ENCODE measurements at regions not wholly inside any gene's neighbourhood (a gene's known extent, or its start where the extent isn't known, plus 50 kb on each side); places are given as distances from the start of the nearest gene placed in this dataset.
"Not testable (repeated sequence)": the region's sequence is repeated elsewhere in the genome, so short reads cannot be mapped to it uniquely, and the experiment has no call there.

DNA sequence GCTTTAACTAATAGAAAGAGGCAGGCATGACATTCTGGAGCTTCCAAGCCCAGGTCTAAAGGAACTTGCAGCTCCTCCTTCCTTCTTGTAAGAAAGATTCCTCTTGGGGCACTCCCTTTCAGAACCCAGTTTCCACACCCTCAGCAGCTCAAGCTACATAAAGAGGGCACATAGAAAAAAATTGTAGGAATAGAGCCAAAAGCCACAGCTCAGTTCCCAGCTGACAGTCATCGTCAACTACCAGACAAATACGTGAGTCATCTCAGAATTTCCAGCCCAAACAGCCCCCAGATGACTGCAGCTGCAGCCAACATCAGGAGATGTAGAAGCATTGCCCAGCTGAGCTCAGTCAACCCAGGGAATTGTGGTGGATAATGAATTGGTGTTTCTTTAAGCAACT, 349.8 kb upstream of the ARID1B start:
- TF ChIP-seq CTCF (IDR thresholded peaks at IDR 0.05; ENCODE audit: low read depth, low read length), result no peak
- H3K27me3 ChIP-seq (ENCODE audit: insufficient read depth, low read depth, severe bottlenecking), result no peaks in the 10 kb centered on the region
- no peak overlapping the region for H3K4me3 ChIP-seq (ENCODE audit: low read depth, low read length)
- no peaks in the 10 kb centered on the region for H3K36me3 ChIP-seq
- no peak for DNase-seq
- H3K9me3 ChIP-seq (ENCODE audit: severe bottlenecking), result peaks cover 11% of the 10 kb centered on the region
- H3K27ac ChIP-seq, result no peak overlapping the region

GRCh38 chr6:156425359-156426020, 351.7 kb upstream of the ARID1B start:
- DNase-seq, result no peak

DNA sequence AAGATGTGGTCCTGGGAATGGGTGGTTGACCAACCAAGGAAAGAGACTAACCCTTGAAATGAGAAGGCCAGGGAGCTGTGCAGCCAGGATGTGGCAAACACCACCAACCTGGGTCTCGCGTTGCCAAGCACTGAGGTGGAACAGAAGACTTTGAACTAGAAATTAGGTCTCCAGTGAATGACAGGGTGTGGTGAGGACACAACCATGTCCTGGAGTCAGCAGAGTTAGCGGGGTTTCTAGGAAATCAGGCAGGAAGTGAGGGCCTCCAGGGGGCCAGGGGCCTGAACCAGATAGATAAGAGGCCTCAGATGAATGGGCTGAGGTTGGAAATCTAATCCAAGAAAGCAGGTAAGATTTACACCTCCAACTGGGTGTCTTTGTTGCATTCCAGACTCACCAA, 353.3 kb upstream of the ARID1B start:
- no peak for TF ChIP-seq CTCF (IDR thresholded peaks at IDR 0.05; ENCODE audit: low read depth, low read length)
- no peak overlapping the region for H3K27ac ChIP-seq

More at GRCh38 chr6:156425359-156426020, 351.7 kb upstream of the ARID1B start:
- Histone ChIP-seq H3K27me3 (ENCODE audit: insufficient read depth, low read depth, severe bottlenecking) (no peaks in the 10 kb centered on the region), H3K27ac (no peak overlapping the region), H3K9me3 (ENCODE audit: severe bottlenecking) (peaks cover 22% of the 10 kb centered on the region), H3K36me3 (no peaks in the 10 kb centered on the region), H3K4me3 (ENCODE audit: low read depth, low read length) (no peak overlapping the region)
- TF ChIP-seq CTCF (IDR thresholded peaks at IDR 0.05; ENCODE audit: low read depth, low read length), result no peak

GRCh38 chr6:156423075-156423474, 354.1 kb upstream of the ARID1B start:
- Histone ChIP-seq H3K27ac (no peak overlapping the region), H3K36me3 (no peaks in the 10 kb centered on the region), H3K4me3 (ENCODE audit: low read depth, low read length) (no peak overlapping the region), H3K27me3 (ENCODE audit: insufficient read depth, low read depth, severe bottlenecking) (no peaks in the 10 kb centered on the region), H3K9me3 (ENCODE audit: severe bottlenecking) (peaks cover 22% of the 10 kb centered on the region)
- no peak for DNase-seq
- no peak for TF ChIP-seq CTCF (IDR thresholded peaks at IDR 0.05; ENCODE audit: low read depth, low read length)

More for the DNA sequence above, 353.3 kb upstream of the ARID1B start:
- DNase-seq, result no peak
- H3K36me3 ChIP-seq, result no peaks in the 10 kb centered on the region
- H3K4me3 ChIP-seq (ENCODE audit: low read depth, low read length), result no peak overlapping the region
- peaks cover 22% of the 10 kb centered on the region for H3K9me3 ChIP-seq (ENCODE audit: severe bottlenecking)
- no peaks in the 10 kb centered on the region for H3K27me3 ChIP-seq (ENCODE audit: insufficient read depth, low read depth, severe bottlenecking)

DNA sequence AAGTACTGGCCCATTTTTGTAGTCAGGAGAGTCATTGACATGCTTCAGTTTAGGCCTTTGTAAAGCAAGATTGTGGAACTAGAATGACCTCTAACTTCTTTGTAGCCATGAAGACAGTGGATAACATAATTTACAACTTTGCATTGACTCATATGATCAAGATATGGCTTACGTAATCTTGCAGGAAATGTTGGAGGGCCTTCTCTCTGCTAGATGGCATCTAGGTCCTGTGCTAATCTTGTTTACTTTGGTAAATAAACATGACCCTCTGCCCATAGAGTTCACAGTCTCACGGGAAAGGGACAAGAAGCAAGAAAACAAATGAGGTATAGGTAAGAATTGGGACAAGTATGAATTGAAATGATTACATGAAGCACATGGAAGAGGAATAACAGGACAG, 355.2 kb upstream of the ARID1B start:
- no peak overlapping the region for H3K27ac ChIP-seq
- H3K27me3 ChIP-seq (ENCODE audit: insufficient read depth, low read depth, severe bottlenecking), result no peaks in the 10 kb centered on the region
- H3K36me3 ChIP-seq, result no peaks in the 10 kb centered on the region
- no peak overlapping the region for H3K4me3 ChIP-seq (ENCODE audit: low read depth, low read length)
- DNase-seq, result no peak
- peaks cover 22% of the 10 kb centered on the region for H3K9me3 ChIP-seq (ENCODE audit: severe bottlenecking)
- no peak for TF ChIP-seq CTCF (IDR thresholded peaks at IDR 0.05; ENCODE audit: low read depth, low read length)

DNA sequence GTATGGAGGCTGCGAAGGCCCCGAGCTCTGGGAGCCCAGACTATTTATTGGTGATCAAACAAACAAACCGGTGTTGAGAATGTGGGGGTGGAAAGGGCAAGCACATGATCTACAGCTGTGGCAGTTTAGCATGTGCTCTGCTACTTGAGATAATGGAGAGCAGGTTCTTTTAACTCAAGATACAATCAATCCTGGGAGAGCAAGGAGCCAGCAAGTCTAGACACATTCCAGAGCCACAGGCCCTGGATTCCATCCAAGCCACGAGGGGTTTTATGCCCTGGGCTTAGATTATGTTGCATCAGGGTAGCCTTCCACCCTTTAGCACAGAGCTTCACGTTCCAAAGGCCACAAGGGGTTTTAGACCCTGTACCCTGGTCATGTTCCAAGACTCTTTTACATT, 355.9 kb upstream of the ARID1B start:
- H3K4me3 ChIP-seq (ENCODE audit: low read depth, low read length); H3K36me3 ChIP-seq; H3K27me3 ChIP-seq (ENCODE audit: insufficient read depth, low read depth, severe bottlenecking); H3K27ac ChIP-seq; DNase-seq: not testable (repeated sequence)
- H3K9me3 ChIP-seq (ENCODE audit: severe bottlenecking), result peaks cover 22% of the 10 kb centered on the region

Data from WERI-Rb-1 (cell line).